ENCODE measurements at regions not wholly inside any gene's neighbourhood (a gene's known extent, or its start where the extent isn't known, plus 50 kb on each side); places are given as distances from the start of the nearest gene placed in this dataset.
"Not testable (repeated sequence)": the region's sequence is repeated elsewhere in the genome, so short reads cannot be mapped to it uniquely, and the experiment has no call there.

GRCh38 chr7:106442476-106442875, 157.7 kb upstream of the NAMPT start:
- Histone ChIP-seq H3K9me3 (no peaks in the 10 kb centered on the region), H3K4me1 (no peaks in the 10 kb centered on the region), H3K4me3 (no peak overlapping the region), H3K27ac (no peak overlapping the region), H3K27me3 (no peaks in the 10 kb centered on the region), H3K36me3 (no peaks in the 10 kb centered on the region)
- TF ChIP-seq POLR2A (IDR thresholded peaks at IDR 0.05) (no peak), POLR2AphosphoS5 (IDR thresholded peaks at IDR 0.05) (no peak), CTCF (IDR thresholded peaks at IDR 0.05) (no peak)
- no peak for DNase-seq (ENCODE audit: low spot score in 2 of 2)
- intact Hi-C loops (cut with DNase I; ENCODE audit: low total_unique reads): no loop called here

DNA sequence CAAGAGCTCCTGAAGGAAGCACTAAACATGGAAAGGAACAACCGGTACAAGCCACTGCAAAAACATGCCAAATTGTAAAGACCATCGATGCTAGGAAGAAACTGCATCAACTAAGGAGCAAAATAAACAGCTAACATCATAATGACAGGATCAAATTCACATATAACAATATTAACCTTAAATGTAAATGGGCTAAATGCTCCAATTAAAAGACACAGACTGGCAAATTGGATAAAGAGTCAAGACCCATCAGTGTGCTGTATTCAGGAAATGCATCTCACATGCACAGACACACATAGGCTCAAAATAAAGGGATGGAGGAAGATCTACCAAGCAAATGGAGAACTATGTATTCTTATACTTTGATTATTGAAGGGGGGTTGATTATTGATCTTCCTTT, 156.6 kb upstream of the NAMPT start:
- H3K4me1 ChIP-seq; H3K9me3 ChIP-seq; H3K36me3 ChIP-seq; H3K27ac ChIP-seq; intact Hi-C loops (cut with DNase I; ENCODE audit: low total_unique reads); DNase-seq (ENCODE audit: low spot score in 2 of 2); H3K4me3 ChIP-seq; H3K27me3 ChIP-seq: not testable (repeated sequence)

DNA sequence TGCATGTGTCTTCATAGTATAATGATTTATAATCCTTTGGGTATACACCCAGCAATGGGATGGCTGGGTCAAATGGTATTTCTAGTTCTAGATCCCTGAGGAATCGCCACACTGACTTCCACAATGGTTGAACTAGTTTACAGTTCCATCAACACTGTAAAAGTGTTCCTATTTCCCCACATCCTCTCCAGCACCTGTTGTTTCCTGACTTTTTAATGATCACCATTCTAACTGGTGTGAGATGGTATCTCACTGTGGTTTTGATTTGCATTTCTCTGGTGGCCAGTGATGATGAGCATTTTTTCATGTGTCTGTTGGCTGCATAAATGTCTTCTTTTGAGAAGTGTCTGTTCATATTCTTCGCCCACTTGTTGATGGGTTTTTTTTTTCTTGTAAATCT, 152.2 kb upstream of the NAMPT start:
- H3K36me3 ChIP-seq; H3K9me3 ChIP-seq; intact Hi-C loops (cut with DNase I; ENCODE audit: low total_unique reads); H3K27ac ChIP-seq; DNase-seq (ENCODE audit: low spot score in 2 of 2); H3K27me3 ChIP-seq; H3K4me1 ChIP-seq; H3K4me3 ChIP-seq: not testable (repeated sequence)

- no peaks in the 10 kb centered on the region for H3K4me1 ChIP-seq
- no peaks in the 10 kb centered on the region for H3K27me3 ChIP-seq
- H3K4me3 ChIP-seq: no peak overlapping the region
- TF ChIP-seq POLR2AphosphoS5 (IDR thresholded peaks at IDR 0.05): no peak
- no peak overlapping the region for H3K27ac ChIP-seq
- intact Hi-C loops (cut with DNase I; ENCODE audit: low total_unique reads): no loop called here
- H3K36me3 ChIP-seq: no peaks in the 10 kb centered on the region
- no peak for DNase-seq (ENCODE audit: low spot score in 2 of 2)
- H3K9me3 ChIP-seq: no peaks in the 10 kb centered on the region
These were observed 148.6 kb upstream of the NAMPT start for GRCh38 chr7:106433377-106433776.

- Histone ChIP-seq H3K9me3 (no peaks in the 10 kb centered on the region), H3K36me3 (no peaks in the 10 kb centered on the region), H3K4me1 (peaks cover 0 to 2% of the 10 kb centered on the region in 2 donors), H3K4me3 (no peak overlapping the region), H3K27ac (peak overlapping the region; percentile 10 to 76), H3K27me3 (no peaks in the 10 kb centered on the region)
- no peak for DNase-seq (ENCODE audit: low spot score in 2 of 2)
- no peak for TF ChIP-seq POLR2AphosphoS5 (IDR thresholded peaks at IDR 0.05)
- TF ChIP-seq CTCF (IDR thresholded peaks at IDR 0.05): no peak
- no peak for TF ChIP-seq POLR2A (IDR thresholded peaks at IDR 0.05)
- intact Hi-C loops (cut with DNase I; ENCODE audit: low total_unique reads): no loop called here
These were observed 146.0 kb upstream of the NAMPT start for GRCh38 chr7:106430535-106431455.

- Histone ChIP-seq H3K36me3 (no peaks in the 10 kb centered on the region), H3K9me3 (no peaks in the 10 kb centered on the region)
These were observed 145.3 kb upstream of the NAMPT start for GRCh38 chr7:106430103-106430502.

More at GRCh38 chr7:106430103-106430502, 145.3 kb upstream of the NAMPT start:
- TF ChIP-seq CTCF (IDR thresholded peaks at IDR 0.05) (no peak), POLR2A (IDR thresholded peaks at IDR 0.05) (no peak), POLR2AphosphoS5 (IDR thresholded peaks at IDR 0.05) (peak in 1 of 3 donors; percentile 46)
- H3K27ac ChIP-seq: peak overlapping the region; percentile 10 to 76
- H3K27me3 ChIP-seq: no peaks in the 10 kb centered on the region
- intact Hi-C loops (cut with DNase I; ENCODE audit: low total_unique reads): no loop called here
- peak in 1 of 2 donors; percentile 59 for DNase-seq (ENCODE audit: low spot score in 2 of 2)
- no peak overlapping the region for H3K4me3 ChIP-seq
- H3K4me1 ChIP-seq: peaks cover 6 to 8% of the 10 kb centered on the region in 2 donors

Data from breast epithelium (tissue), 4 donors.